ENCODE measurements at regions not wholly inside any gene's neighbourhood (a gene's known extent, or its start where the extent isn't known, plus 50 kb on each side); places are given as distances from the start of the nearest gene placed in this dataset.
A peak's percentile ranks its signal among the peaks of the same experiment; 100 is the strongest.

DNA sequence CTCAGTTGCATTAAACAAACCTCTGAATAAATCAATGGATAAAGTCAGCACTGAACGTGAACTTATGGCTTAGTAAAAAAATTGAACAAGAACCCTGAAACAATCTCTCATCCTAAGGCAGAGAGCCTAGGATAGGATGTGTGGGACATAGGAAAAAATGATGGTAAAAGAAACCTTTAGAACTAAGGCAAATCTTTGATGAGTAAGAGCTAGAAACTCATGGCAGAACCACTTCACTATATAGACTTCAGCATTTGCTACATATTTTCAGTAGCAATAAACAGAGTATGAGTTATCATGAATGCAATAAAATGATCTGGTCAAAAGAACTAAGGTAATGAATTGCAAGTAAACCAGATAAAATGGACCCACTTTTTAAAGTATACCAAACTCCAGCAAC, 725.8 kb upstream of the DPPA4 start:
- no peaks in the 10 kb centered on the region for H3K36me3 Mint-ChIP-seq
- peaks cover 0 to 2% (median 0%) of the 10 kb centered on the region in 9 donors for H3K9me3 Mint-ChIP-seq
- POLR2A ChIA-PET: no interaction called here
- no peak overlapping the region for H3K27ac Mint-ChIP-seq
- no peaks in the 10 kb centered on the region for H3K27me3 Mint-ChIP-seq
- DNase-seq (no peak), ATAC-seq (no peak)
- H3K4me1 Mint-ChIP-seq: no peaks in the 10 kb centered on the region
- H3K4me3 Mint-ChIP-seq: no peak overlapping the region

DNA sequence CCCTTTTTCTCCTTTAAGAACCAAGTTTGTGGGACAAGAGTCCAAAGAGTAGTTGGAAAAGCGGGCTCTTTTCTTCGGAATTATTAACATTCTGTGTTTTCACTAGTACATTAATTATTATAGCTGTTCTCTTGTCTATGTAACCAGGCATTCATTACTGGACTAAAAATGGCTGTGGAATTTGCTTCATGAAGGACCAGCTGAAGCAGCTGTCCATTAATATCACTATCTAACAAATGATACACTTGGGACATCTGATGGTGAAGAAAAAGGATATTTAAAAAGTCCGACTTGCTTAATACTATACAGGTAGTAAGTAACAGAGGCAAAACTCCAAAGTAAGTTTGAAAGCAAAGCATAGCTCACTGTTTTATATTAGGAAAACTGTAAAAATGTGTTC, 728.9 kb upstream of the DPPA4 start:
- ATAC-seq: no peak
- H3K36me3 Mint-ChIP-seq: no peaks in the 10 kb centered on the region
- no peaks in the 10 kb centered on the region for H3K4me1 Mint-ChIP-seq

DNA sequence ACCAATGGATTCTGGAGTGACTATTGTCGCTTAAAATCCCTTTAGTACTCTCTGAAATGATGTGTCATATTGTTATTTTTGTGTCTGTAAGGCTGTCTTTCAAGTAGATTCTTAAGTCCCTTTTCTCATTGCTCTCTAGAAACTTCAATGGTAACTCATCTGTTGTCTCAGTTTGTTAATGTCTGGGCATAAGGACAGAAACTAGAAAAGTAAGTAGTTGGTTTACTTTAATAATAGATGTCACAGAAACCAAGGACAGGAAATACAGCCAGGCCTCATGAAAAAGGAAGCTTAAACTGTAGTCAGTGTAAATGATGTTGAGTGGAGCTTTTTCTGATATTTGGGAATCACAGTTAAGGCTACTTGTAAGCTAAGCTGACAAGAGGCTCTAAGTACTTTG, 730.2 kb upstream of the DPPA4 start:
- ATAC-seq (no peak), DNase-seq (no peak)
- H3K9me3 Mint-ChIP-seq: peaks cover 0 to 6% (median 3%) of the 10 kb centered on the region in 9 donors
- no peaks in the 10 kb centered on the region for H3K27me3 Mint-ChIP-seq
- POLR2A ChIA-PET: no interaction called here
- no peaks in the 10 kb centered on the region for H3K4me1 Mint-ChIP-seq
- H3K4me3 Mint-ChIP-seq: no peak overlapping the region
- H3K36me3 Mint-ChIP-seq: peaks cover 0 to 4% (median 3%) of the 10 kb centered on the region in 3 donors
- H3K27ac Mint-ChIP-seq: no peak overlapping the region

More for the DNA sequence above, 728.9 kb upstream of the DPPA4 start:
- Mint-ChIP-seq H3K4me3 (no peak overlapping the region), H3K27ac (no peak overlapping the region), H3K27me3 (no peaks in the 10 kb centered on the region), H3K9me3 (peaks cover 0 to 3% (median 0%) of the 10 kb centered on the region in 9 donors)
- POLR2A ChIA-PET: no interaction called here
- no peak for DNase-seq

DNA sequence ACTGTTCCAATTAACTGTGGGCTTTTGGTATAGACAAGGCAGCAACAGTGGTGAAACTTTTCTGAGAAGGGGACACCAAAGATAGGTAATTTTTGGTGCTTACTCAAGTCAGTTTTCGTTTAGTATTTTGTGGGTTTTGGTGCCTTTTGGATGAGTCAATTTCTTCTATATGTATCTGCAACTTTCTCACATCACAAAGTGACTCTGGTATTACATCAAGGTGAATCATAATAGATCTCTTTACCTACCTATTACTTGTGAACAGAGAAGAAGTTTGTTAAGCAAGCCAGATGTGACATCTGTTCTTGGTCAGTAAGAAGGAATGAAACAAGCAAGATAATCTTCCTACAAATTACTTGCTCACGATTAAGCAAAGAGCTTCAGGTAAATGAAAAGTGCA, 732.4 kb upstream of the DPPA4 start:
- ATAC-seq (no peak), DNase-seq (no peak)
- Mint-ChIP-seq H3K4me1 (no peaks in the 10 kb centered on the region), H3K36me3 (peaks cover 0 to 4% (median 3%) of the 10 kb centered on the region in 3 donors), H3K4me3 (no peak overlapping the region), H3K9me3 (peaks cover 0 to 6% (median 3%) of the 10 kb centered on the region in 9 donors), H3K27me3 (no peaks in the 10 kb centered on the region), H3K27ac (peak overlapping the region in 1 of 10 donors; percentile 15)
- POLR2A ChIA-PET: no interaction called here

DNA sequence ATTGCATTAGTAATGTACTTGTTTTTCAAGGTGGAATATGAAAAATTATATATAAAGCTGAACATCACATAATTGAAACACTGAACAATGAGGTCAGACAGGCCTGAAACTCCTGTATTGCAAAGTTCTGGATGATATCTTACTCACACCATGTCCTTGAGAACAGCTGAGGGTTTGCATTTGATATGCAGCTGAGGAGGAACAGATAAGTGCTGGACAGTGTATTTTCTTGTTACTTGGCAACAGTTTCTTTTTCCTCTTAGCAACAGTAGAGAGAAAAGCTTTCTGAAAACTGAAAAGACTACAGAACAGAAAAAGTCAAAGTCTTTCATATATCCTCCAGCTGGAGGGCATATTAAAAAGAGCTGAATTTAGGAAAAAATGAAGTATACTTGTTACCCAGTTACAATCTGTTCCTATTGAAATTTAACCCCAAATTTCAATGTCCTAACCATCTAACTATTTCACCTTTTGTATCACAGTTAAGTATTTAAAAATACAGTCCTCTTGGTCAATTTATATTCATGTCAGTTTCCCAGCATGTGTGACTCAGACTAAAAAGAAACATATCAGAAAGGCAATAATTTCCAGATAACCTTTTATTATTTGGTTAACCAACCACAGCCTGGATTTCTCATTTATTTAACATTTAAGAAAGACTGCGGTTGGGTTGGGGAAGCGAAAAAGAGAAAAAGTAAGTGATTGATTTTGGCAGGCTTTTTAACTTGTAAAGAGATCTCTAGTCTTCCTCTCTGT, 733.0 kb upstream of the DPPA4 start:
- no peak overlapping the region for H3K4me3 Mint-ChIP-seq
- no peak for ATAC-seq

DNA sequence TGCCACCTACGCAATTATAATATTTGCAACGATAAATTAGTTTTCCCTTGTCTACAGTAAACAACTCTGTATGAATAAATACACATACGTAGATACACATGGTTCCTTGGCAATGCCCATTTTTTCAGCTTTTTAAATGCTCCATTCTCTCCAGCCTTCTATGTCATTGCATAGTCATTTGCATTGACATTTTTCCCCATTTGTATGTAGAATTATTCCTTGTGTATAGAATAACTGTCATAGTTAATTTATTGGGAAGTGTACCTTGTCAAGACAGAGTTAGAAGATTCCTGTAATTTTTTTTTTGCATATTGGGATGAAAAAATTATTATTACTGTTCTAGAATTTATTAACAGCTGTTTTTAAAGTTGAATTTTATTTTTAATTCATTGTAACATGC, 736.7 kb upstream of the DPPA4 start:
- Mint-ChIP-seq H3K27ac (no peak overlapping the region), H3K9me3 (peaks cover 0 to 6% (median 3%) of the 10 kb centered on the region in 9 donors), H3K36me3 (peaks cover 0 to 4% (median 3%) of the 10 kb centered on the region in 3 donors), H3K4me3 (no peak overlapping the region), H3K4me1 (no peaks in the 10 kb centered on the region), H3K27me3 (no peaks in the 10 kb centered on the region)
- POLR2A ChIA-PET: no interaction called here
- no peak for ATAC-seq
- DNase-seq: no peak

More for the DNA sequence above, 733.0 kb upstream of the DPPA4 start:
- DNase-seq: no peak
- H3K27ac Mint-ChIP-seq: no peak overlapping the region
- POLR2A ChIA-PET: no interaction called here
- peaks cover 0 to 6% (median 3%) of the 10 kb centered on the region in 9 donors for H3K9me3 Mint-ChIP-seq
- no peaks in the 10 kb centered on the region for H3K4me1 Mint-ChIP-seq
- peaks cover 0 to 4% (median 3%) of the 10 kb centered on the region in 3 donors for H3K36me3 Mint-ChIP-seq
- H3K27me3 Mint-ChIP-seq: no peaks in the 10 kb centered on the region

DNA sequence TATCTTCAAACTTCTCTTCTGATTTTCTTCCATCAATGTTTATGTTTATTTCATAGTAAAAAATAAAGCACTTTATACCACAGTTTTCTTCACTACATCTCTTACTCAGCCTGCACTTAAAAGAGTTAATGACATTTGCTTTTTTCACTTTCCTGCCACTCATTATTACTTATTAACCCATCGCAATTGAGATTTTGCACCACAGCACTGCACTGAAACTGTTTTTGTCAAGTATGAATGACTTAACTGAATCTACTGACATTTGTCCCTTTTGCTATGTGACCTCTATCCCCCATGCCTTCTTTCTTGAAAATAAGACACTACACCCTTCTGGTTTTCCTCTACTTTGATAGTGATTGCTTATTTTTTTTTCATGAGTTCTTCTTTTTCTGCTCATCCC, 739.7 kb upstream of the DPPA4 start:
- H3K27ac Mint-ChIP-seq: no peak overlapping the region
- H3K4me1 Mint-ChIP-seq: no peaks in the 10 kb centered on the region
- ATAC-seq (no peak), DNase-seq (no peak)
- H3K27me3 Mint-ChIP-seq: no peaks in the 10 kb centered on the region
- POLR2A ChIA-PET: no interaction called here
- H3K9me3 Mint-ChIP-seq: peaks cover 0 to 3% (median 0%) of the 10 kb centered on the region in 9 donors
- no peaks in the 10 kb centered on the region for H3K36me3 Mint-ChIP-seq
- no peak overlapping the region for H3K4me3 Mint-ChIP-seq

DNA sequence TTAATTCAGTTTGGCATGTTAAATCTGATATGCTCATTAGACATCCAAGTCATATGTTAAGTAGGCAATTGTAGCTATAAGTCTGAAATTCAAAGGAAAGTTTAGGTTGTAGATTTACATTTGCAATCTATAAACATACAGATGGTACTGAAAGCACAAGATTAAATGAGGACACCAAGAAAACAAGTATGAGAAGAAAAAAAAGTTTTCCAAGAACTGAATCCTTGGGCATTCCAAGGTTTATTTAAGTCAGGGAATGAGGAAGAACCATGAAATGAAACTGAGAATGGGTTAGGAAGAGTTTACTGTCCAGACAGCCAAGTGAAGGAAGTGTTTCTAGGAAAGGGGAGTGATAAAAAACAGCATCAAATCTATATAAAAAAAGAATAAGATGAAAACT, 756.1 kb upstream of the DPPA4 start:
- POLR2A ChIA-PET: no interaction called here
- Mint-ChIP-seq H3K27ac (no peak overlapping the region), H3K27me3 (no peaks in the 10 kb centered on the region), H3K4me3 (no peak overlapping the region), H3K9me3 (peaks cover 0 to 12% (median 0%) of the 10 kb centered on the region in 9 donors), H3K36me3 (no peaks in the 10 kb centered on the region), H3K4me1 (peaks cover 0 to 2% (median 0%) of the 10 kb centered on the region in 4 donors)
- ATAC-seq: no peak
- DNase-seq: no peak

DNA sequence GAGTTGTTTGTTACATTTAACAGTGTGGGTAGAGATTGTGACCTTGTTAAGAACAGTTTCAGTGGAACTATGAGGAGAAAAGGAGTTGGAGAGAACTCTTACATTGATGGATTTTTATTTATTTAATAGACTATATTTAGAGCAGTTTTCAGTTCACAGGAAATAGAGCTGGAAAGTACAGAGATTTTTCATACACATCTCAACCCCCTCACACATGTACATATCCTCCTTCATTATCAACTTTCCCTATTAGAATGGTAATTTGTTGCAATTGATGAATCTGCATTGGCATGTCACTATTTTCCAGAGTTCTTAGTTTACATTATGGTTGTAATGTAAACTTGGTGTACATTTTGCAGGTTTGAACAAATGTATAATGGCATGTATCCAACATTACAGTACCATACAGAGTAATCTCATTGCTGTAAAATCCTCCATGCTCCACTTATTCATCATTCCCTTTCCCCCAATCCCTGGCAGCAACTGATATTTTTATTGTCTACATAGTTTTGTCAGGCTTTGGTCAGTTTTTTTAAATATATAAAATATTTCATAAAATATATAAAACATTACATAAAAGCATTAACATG, 756.6 kb upstream of the DPPA4 start:
- Mint-ChIP-seq H3K36me3 (no peaks in the 10 kb centered on the region), H3K27me3 (no peaks in the 10 kb centered on the region), H3K4me3 (no peak overlapping the region), H3K27ac (no peak overlapping the region), H3K4me1 (peaks cover 0 to 2% (median 0%) of the 10 kb centered on the region in 4 donors), H3K9me3 (peaks cover 0 to 14% (median 0%) of the 10 kb centered on the region in 9 donors)
- DNase-seq (no peak), ATAC-seq (no peak)
- POLR2A ChIA-PET: no interaction called here

DNA sequence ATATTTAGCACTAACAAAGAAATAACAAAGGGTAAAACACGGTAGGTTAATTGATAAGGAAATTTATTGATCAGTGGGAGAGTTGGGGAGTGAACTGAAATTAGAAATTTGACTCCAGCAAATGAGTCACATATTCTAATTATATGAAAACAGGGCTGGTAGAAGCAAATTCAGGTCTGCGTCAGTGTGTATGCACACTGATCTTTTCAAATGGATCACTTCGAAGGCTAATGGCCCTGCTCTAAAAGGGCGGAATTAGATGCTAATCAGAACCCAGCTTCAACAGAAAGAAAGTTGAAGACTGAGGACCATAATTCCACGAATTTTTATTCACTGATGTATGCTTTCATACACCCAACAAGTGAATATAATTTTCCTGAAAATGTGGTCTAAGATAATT, 762.4 kb upstream of the DPPA4 start:
- H3K27ac Mint-ChIP-seq: no peak overlapping the region
- H3K9me3 Mint-ChIP-seq: peaks cover 0 to 6% (median 0%) of the 10 kb centered on the region in 9 donors
- no peaks in the 10 kb centered on the region for H3K27me3 Mint-ChIP-seq
- H3K4me1 Mint-ChIP-seq: no peaks in the 10 kb centered on the region
- POLR2A ChIA-PET: no interaction called here
- H3K4me3 Mint-ChIP-seq: no peak overlapping the region
- no peaks in the 10 kb centered on the region for H3K36me3 Mint-ChIP-seq
- no peak for ATAC-seq
- no peak for DNase-seq

DNA sequence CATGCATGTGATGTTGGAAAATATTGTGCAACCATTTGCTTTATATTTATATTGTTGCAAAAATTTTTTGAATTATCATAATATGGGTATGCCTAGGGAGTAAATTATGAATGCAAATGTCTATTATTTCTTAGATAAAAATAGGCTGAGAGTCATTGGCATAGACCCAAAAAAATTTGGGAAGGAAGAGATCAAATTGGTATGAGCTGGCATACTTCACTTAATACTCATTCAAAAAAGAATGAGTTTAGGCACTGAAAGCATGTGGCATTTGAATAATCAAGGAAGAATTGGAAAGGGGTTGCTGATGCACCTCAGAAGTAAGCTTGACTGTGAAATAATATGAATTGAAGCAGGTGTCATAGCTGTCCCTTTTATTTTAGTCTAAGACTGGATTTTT, 764.0 kb upstream of the DPPA4 start:
- Mint-ChIP-seq H3K36me3 (no peaks in the 10 kb centered on the region), H3K9me3 (peaks cover 0 to 6% (median 0%) of the 10 kb centered on the region in 9 donors), H3K4me1 (no peaks in the 10 kb centered on the region), H3K27me3 (no peaks in the 10 kb centered on the region), H3K4me3 (no peak overlapping the region), H3K27ac (no peak overlapping the region)
- DNase-seq (no peak), ATAC-seq (no peak)
- POLR2A ChIA-PET: no interaction called here

DNA sequence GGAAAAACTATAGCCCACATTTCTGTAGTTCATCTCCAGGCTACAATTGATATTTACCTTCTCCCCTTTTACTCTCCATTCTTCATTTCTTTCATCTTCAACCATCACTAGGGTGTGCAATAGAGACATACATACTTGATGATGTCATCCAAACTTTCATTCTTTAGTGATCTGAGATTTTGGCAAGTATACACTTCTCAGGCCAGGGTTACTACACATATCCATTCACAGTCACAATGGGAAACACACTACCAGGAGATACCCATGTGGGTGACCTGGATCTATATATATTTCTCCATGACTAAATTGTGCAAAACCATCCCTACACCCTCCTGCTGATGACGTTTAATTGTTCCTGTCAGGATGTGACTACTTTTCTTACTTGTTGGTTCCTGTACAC, 769.5 kb upstream of the DPPA4 start:
- H3K36me3 Mint-ChIP-seq: no peaks in the 10 kb centered on the region
- H3K9me3 Mint-ChIP-seq: peaks cover 0 to 3% (median 0%) of the 10 kb centered on the region in 9 donors
- DNase-seq (no peak), ATAC-seq (no peak)
- H3K27ac Mint-ChIP-seq: no peak overlapping the region
- peaks cover 0 to 2% (median 0%) of the 10 kb centered on the region in 5 donors for H3K27me3 Mint-ChIP-seq
- POLR2A ChIA-PET: no interaction called here
- no peaks in the 10 kb centered on the region for H3K4me1 Mint-ChIP-seq
- no peak overlapping the region for H3K4me3 Mint-ChIP-seq

DNA sequence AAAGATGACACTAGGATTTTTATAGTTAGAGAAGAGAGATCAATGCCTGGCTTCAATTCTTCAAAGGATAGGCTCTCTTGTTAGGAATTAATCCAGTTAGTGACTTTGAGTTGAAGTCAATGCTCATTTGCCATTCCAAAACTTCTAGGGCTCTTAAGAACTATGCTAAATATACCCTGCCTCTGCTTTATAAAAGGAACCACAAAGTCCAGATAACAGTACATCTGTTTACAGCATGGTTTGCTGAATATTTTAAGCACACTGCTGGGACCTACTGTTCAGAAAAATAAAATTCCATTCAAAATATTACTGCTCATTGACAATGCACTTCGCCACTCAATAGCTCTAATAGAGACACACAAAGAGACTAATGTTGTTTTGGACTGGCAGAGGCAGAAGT, 786.6 kb upstream of the DPPA4 start:
- POLR2A ChIA-PET: no interaction called here
- ATAC-seq (no peak), DNase-seq (no peak)
- no peaks in the 10 kb centered on the region for H3K4me1 Mint-ChIP-seq
- no peak overlapping the region for H3K27ac Mint-ChIP-seq
- H3K27me3 Mint-ChIP-seq: peaks cover 0 to 4% (median 0%) of the 10 kb centered on the region in 5 donors
- peaks cover 0 to 2% (median 0%) of the 10 kb centered on the region in 3 donors for H3K36me3 Mint-ChIP-seq
- H3K9me3 Mint-ChIP-seq: peaks cover 0 to 9% (median 4%) of the 10 kb centered on the region in 9 donors
- no peak overlapping the region for H3K4me3 Mint-ChIP-seq
